Tibial nerve (tissue), 4 donors: ENCODE measurements at regions not wholly inside any gene's neighbourhood (a gene's known extent, or its start where the extent isn't known, plus 50 kb on each side); places are given as distances from the start of the nearest gene placed in this dataset.

Source experiments
- DNase-seq, 2 donors: peaks; one replicate each; pipeline ENCODE4 v3.0.0-alpha.2; 2019; ENCODE audit warnings: low spot score in 2 of 2
- H3K27ac ChIP-seq, 4 donors: fragments of 200-600 bp; sonication (generic) in 3 of 4; one replicate each; pipeline ENCODE4 v1.5.1; 2017 to 2019; ENCODE audit warnings: mild to moderate bottlenecking in 1 of 4
- H3K27me3 ChIP-seq, 2 donors: fragments of 200-600 bp; sonication (generic) in 1 of 2; one replicate each; pipeline versions ENCODE4 v1.5.1 to v1.6.0; 2017 to 2019
- H3K36me3 ChIP-seq, 3 donors: fragments of 200-600 bp; sonication (generic); one replicate each; pipeline ENCODE4 v1.5.1; 2018 to 2019
- H3K4me1 ChIP-seq, 4 donors: fragments of 200-600 bp; sonication (generic) in 3 of 4; one replicate each; pipeline ENCODE4 v1.5.1; 2017 to 2019
- H3K4me3 ChIP-seq, 4 donors: fragments of 200-600 bp; sonication (generic) in 3 of 4; one replicate each; pipeline ENCODE4 v1.5.1; 2017 to 2019; ENCODE audit warnings: mild to moderate bottlenecking in 1 of 4, moderate library complexity in 1 of 4
- H3K9me3 ChIP-seq, 4 donors: fragments of 200-600 bp; sonication (generic) in 3 of 4; one replicate each; pipeline ENCODE4 v1.5.1; 2017 to 2019
- EP300 ChIP-seq, 2 donors: sonication (generic); formaldehyde crosslinking; IDR thresholded peaks; one replicate each; pipeline ENCODE4 v1.6.1; 2017; ENCODE audit warnings: antibody characterized with exemption in 2 of 2, mild to moderate bottlenecking in 1 of 2
- POLR2A ChIP-seq, 2 donors: fragments of 450-650 bp; IDR thresholded peaks; one replicate each; pipeline ENCODE4 v1.6.1; 2017; ENCODE audit warnings: antibody characterized with exemption in 2 of 2, mild to moderate bottlenecking in 2 of 2, moderate library complexity in 2 of 2
- WGBS, 2 donors: methylation state at CpG; one replicate each; pipeline ENCODE4 v1.1.5; 2018; 5-methylcytosine and 5-hydroxymethylcytosine counted together
- TF ChIP-seq, protein P1 (sequence below), 5 experiments: fragments of 200-600 bp in 3 of 5; fragments of 450-650 bp in 2 of 5; sonication (generic) in 3 of 5; IDR thresholded peaks; one replicate each; pipeline ENCODE4 v1.5.1; 2016 to 2019; ENCODE audit warnings: antibody characterized with exemption in 5 of 5, mild to moderate bottlenecking in 3 of 5, moderate library complexity in 2 of 5

DNA sequence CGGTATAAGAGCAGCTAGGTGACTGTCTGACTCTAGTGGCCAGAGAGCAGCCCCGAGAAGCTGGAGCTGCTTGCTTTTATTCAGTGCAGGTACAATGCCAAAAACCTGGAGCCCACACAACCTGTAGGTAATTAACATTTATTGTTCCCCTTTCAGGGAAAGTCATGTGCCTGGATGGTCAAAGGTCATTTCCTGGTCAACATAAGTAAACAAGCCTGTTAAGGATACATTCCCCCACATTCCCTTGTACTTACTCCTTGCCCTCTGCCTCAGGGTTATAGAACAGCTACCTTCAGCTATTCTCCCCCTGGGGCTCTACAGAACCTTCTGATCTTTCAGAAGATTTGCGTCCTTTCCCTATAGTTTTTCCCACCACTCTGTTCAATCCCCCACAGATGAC, 253.4 kb downstream of the TMA16 start:
- WGBS, 2 donors = 74 to 82% methylated on average over 3 of the region's 3 CpGs
- TF ChIP-seq EP300 (IDR thresholded peaks at IDR 0.05) = no peak
- TF ChIP-seq, protein P1, sequence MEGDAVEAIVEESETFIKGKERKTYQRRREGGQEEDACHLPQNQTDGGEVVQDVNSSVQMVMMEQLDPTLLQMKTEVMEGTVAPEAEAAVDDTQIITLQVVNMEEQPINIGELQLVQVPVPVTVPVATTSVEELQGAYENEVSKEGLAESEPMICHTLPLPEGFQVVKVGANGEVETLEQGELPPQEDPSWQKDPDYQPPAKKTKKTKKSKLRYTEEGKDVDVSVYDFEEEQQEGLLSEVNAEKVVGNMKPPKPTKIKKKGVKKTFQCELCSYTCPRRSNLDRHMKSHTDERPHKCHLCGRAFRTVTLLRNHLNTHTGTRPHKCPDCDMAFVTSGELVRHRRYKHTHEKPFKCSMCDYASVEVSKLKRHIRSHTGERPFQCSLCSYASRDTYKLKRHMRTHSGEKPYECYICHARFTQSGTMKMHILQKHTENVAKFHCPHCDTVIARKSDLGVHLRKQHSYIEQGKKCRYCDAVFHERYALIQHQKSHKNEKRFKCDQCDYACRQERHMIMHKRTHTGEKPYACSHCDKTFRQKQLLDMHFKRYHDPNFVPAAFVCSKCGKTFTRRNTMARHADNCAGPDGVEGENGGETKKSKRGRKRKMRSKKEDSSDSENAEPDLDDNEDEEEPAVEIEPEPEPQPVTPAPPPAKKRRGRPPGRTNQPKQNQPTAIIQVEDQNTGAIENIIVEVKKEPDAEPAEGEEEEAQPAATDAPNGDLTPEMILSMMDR (IDR thresholded peaks at IDR 0.05) = no peak
- TF ChIP-seq POLR2A (IDR thresholded peaks at IDR 0.05) = no peak
- Histone ChIP-seq H3K27me3 (no peaks in the 10 kb centered on the region), H3K9me3 (no peaks in the 10 kb centered on the region), H3K4me3 (no peak overlapping the region), H3K36me3 (no peaks in the 10 kb centered on the region), H3K4me1 (no peaks in the 10 kb centered on the region), H3K27ac (no peak overlapping the region)
- DNase-seq = no peak

GRCh38 chr4:163748449-163748848, 254.0 kb downstream of the TMA16 start:
- 72 to 74% methylated on average over 2 of the region's 2 CpGs for WGBS, 2 donors
- H3K27me3 ChIP-seq = no peaks in the 10 kb centered on the region
- no peaks in the 10 kb centered on the region for H3K9me3 ChIP-seq
- no peak overlapping the region for H3K4me3 ChIP-seq
- H3K36me3 ChIP-seq = no peaks in the 10 kb centered on the region
- TF ChIP-seq, protein P1 (IDR thresholded peaks at IDR 0.05) = no peak
- no peak for TF ChIP-seq EP300 (IDR thresholded peaks at IDR 0.05)
- TF ChIP-seq POLR2A (IDR thresholded peaks at IDR 0.05) = no peak
- DNase-seq = no peak
- no peaks in the 10 kb centered on the region for H3K4me1 ChIP-seq
- H3K27ac ChIP-seq = no peak overlapping the region

DNA sequence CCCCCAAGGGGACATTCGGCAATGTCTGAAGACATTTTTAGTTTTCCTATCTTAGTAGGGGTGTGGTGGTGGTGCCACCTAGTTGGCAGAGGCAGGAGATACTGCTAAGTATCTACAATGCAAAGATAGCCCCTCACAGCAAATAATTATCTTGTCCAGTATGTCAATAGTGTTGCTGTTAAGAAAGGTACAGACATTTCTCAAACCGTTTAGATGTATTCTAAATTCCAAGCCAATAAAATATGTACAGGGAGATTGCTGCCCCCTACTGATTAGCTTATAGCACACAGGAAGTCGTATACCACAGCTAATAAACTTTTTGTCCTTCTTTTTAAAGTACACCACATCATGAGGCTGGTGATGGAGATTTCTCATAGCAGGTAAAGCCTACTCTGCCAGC, 260.5 kb downstream of the TMA16 start:
- DNase-seq = no peak
- no peaks in the 10 kb centered on the region for H3K9me3 ChIP-seq
- H3K36me3 ChIP-seq = no peaks in the 10 kb centered on the region
- no peak for TF ChIP-seq POLR2A (IDR thresholded peaks at IDR 0.05)
- TF ChIP-seq, protein P1 (IDR thresholded peaks at IDR 0.05) = peak in 1 of 5 experiments; percentile 23
- TF ChIP-seq EP300 (IDR thresholded peaks at IDR 0.05) = no peak
- no peak overlapping the region for H3K27ac ChIP-seq
- no peaks in the 10 kb centered on the region for H3K27me3 ChIP-seq
- H3K4me3 ChIP-seq = no peak overlapping the region
- H3K4me1 ChIP-seq = peaks cover 0 to 3% (median 0%) of the 10 kb centered on the region in 4 donors
- 43 to 52% methylated on average over 3 of the region's 3 CpGs for WGBS, 2 donors

GRCh38 chr4:163757219-163757618, 262.7 kb downstream of the TMA16 start:
- DNase-seq = no peak
- no peak for TF ChIP-seq POLR2A (IDR thresholded peaks at IDR 0.05)
- no peak for TF ChIP-seq EP300 (IDR thresholded peaks at IDR 0.05)
- TF ChIP-seq, protein P1 (IDR thresholded peaks at IDR 0.05) = no peak
- H3K4me3 ChIP-seq = no peak overlapping the region
- H3K27me3 ChIP-seq = no peaks in the 10 kb centered on the region
- H3K27ac ChIP-seq = no peak overlapping the region
- no peaks in the 10 kb centered on the region for H3K9me3 ChIP-seq
- peaks cover 0 to 3% (median 0%) of the 10 kb centered on the region in 4 donors for H3K4me1 ChIP-seq
- 72 to 86% methylated on average over 1 of the region's 1 CpG for WGBS, 2 donors
- H3K36me3 ChIP-seq = no peaks in the 10 kb centered on the region

- no peaks in the 10 kb centered on the region for H3K9me3 ChIP-seq
- no peaks in the 10 kb centered on the region for H3K27me3 ChIP-seq
- peaks cover 0 to 3% (median 0%) of the 10 kb centered on the region in 4 donors for H3K4me1 ChIP-seq
- no peak overlapping the region for H3K4me3 ChIP-seq
- H3K36me3 ChIP-seq = no peaks in the 10 kb centered on the region
- DNase-seq = no peak
- WGBS, 2 donors = 92 to 97% methylated on average over 1 of the region's 1 CpG
- H3K27ac ChIP-seq = no peak overlapping the region
- TF ChIP-seq, protein P1 (IDR thresholded peaks at IDR 0.05) = no peak
- TF ChIP-seq POLR2A (IDR thresholded peaks at IDR 0.05) (no peak), EP300 (IDR thresholded peaks at IDR 0.05) (no peak)
Observed at GRCh38 chr4:163758032-163758431, 263.5 kb downstream of the TMA16 start.
